ENCODE measurements at regions not wholly inside any gene's neighbourhood (a gene's known extent, or its start where the extent isn't known, plus 50 kb on each side); places are given as distances from the start of the nearest gene placed in this dataset.

DNA sequence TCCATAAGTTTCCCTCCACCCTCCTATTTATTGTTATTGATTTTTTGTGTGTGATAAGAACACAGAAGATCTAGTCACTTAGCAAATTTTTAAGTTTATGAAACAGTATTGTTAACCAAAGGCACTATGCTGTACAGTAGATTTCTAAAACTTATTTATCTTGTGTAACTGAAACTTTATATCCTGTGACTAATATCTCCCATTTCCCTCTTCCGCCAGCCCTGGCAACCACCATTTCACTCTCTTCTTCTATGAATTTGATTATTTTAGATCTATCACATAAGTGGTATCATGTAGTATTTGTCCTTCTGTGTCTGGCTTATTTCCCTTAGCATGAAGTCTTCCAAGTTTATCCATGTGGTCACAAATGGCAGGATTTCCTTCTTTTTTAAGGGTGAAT is 144.3 kb upstream of the INHBA start:
- Histone ChIP-seq H3K9me3 (no peaks in the 10 kb centered on the region), H3K27ac (no peak overlapping the region), H3K27me3 (no peaks in the 10 kb centered on the region), H3K4me3 (no peak overlapping the region), H3K4me1 (no peaks in the 10 kb centered on the region), H3K36me3 (ENCODE audit: low read depth, missing control alignments) (no peaks in the 10 kb centered on the region)
- no peak for DNase-seq
- TF ChIP-seq POLR2A (IDR thresholded peaks at IDR 0.05): no peak
- TF ChIP-seq, protein P1, sequence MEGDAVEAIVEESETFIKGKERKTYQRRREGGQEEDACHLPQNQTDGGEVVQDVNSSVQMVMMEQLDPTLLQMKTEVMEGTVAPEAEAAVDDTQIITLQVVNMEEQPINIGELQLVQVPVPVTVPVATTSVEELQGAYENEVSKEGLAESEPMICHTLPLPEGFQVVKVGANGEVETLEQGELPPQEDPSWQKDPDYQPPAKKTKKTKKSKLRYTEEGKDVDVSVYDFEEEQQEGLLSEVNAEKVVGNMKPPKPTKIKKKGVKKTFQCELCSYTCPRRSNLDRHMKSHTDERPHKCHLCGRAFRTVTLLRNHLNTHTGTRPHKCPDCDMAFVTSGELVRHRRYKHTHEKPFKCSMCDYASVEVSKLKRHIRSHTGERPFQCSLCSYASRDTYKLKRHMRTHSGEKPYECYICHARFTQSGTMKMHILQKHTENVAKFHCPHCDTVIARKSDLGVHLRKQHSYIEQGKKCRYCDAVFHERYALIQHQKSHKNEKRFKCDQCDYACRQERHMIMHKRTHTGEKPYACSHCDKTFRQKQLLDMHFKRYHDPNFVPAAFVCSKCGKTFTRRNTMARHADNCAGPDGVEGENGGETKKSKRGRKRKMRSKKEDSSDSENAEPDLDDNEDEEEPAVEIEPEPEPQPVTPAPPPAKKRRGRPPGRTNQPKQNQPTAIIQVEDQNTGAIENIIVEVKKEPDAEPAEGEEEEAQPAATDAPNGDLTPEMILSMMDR (IDR thresholded peaks at IDR 0.05): no peak
- intact Hi-C loops (cut with DNase I; ENCODE audit: low total_unique reads): no loop called here
- 83 to 89% methylated on average over 1 of the region's 1 CpG for WGBS, 2 donors

DNA sequence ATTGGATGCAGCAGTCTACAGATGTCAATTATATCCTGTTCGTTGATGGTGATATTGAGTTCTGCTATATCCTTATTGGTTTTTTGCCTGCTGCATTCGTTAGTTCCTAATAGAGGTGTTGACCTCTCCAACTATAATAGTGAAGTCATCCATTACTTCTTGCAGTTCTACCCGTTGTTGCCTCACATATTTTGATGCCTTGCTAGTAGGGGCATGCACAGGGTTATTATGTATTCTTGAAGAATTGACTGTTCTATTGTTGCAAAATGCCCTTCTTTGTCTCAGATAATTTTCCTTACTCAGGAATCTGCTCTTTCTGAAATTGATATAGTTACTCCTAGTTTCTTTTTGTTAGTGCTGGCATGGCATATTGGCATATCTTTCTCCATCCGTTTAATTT is 140.1 kb upstream of the INHBA start:
- H3K4me3 ChIP-seq: no peak overlapping the region
- no peaks in the 10 kb centered on the region for H3K9me3 ChIP-seq
- no peaks in the 10 kb centered on the region for H3K27me3 ChIP-seq
- H3K4me1 ChIP-seq: no peaks in the 10 kb centered on the region
- 78 to 82% methylated on average over 4 of the region's 4 CpGs for WGBS, 2 donors
- no peaks in the 10 kb centered on the region for H3K36me3 ChIP-seq (ENCODE audit: low read depth, missing control alignments)
- intact Hi-C loops (cut with DNase I; ENCODE audit: low total_unique reads): no loop called here
- TF ChIP-seq, protein P1 (IDR thresholded peaks at IDR 0.05): no peak
- TF ChIP-seq POLR2A (IDR thresholded peaks at IDR 0.05): no peak
- H3K27ac ChIP-seq: no peak overlapping the region
- no peak for DNase-seq

DNA sequence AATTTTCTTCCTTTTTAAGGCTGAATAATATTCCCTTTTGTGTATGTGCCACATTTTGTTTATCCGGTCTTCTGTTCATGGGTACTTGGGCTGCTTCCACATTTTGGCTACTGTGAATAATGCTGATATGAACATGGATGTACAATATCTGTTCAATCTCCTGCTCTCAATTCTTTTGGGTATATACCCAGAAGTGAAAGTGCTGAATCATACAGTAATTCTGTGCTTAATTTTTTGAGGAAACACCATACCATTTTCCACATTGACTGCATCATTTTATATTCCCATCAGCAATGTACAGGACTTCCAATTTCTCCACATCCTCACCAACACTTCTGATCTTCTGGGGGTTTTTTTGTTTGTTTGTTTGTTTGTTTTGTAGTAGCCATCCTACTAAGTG is 135.0 kb upstream of the INHBA start:
- TF ChIP-seq, protein P1 (IDR thresholded peaks at IDR 0.05): no peak
- no peak for TF ChIP-seq POLR2A (IDR thresholded peaks at IDR 0.05)
- intact Hi-C loops (cut with DNase I; ENCODE audit: low total_unique reads): no loop called here
- Histone ChIP-seq H3K27ac (no peak overlapping the region), H3K36me3 (ENCODE audit: low read depth, missing control alignments) (no peaks in the 10 kb centered on the region), H3K4me3 (no peak overlapping the region), H3K4me1 (no peaks in the 10 kb centered on the region), H3K27me3 (no peaks in the 10 kb centered on the region), H3K9me3 (no peaks in the 10 kb centered on the region)
- DNase-seq: no peak
- WGBS, 2 donors: 91 to 100% methylated on average over 1 of the region's 1 CpG

DNA sequence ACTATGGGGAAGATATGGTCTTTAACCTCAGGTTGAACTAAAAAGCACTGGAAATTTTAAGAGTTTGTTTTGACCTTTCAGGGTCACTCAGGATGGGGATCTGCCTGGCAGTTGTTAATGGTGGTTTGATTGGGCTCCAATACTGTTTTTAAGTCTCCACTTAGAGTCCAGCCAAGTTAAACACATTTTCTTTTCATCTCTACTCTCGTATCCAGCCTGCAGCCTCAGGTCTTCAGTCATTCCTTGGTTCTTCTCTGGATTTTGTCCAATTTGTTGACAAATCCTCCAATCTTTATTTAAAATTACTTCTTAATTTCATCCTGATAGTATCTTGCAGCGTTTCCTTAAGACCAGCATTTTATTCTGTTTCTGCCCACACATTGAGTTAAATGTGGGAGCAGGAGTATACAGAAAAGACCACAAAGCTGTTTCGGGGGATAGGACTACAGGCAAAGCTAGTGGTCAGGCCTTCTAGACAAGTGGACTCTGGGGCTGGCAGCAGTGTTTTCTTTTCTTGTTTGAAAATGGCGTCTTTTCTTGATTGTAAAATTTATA is 133.2 kb upstream of the INHBA start:
- Histone ChIP-seq H3K27ac (no peak overlapping the region), H3K27me3 (no peaks in the 10 kb centered on the region), H3K9me3 (no peaks in the 10 kb centered on the region), H3K36me3 (ENCODE audit: low read depth, missing control alignments) (no peaks in the 10 kb centered on the region), H3K4me1 (no peaks in the 10 kb centered on the region), H3K4me3 (no peak overlapping the region)
- TF ChIP-seq, protein P1 (IDR thresholded peaks at IDR 0.05): no peak
- no peak for TF ChIP-seq POLR2A (IDR thresholded peaks at IDR 0.05)
- 66 to 77% methylated on average over 4 of the region's 4 CpGs for WGBS, 2 donors
- intact Hi-C loops (cut with DNase I; ENCODE audit: low total_unique reads): no loop called here
- no peak for DNase-seq
